RKO (cell line): ENCODE measurements at regions not wholly inside any gene's neighbourhood (a gene's known extent, or its start where the extent isn't known, plus 50 kb on each side); places are given as distances from the start of the nearest gene placed in this dataset.
"Not testable (repeated sequence)": the region's sequence is repeated elsewhere in the genome, so short reads cannot be mapped to it uniquely, and the experiment has no call there.

Experiments
- DNase-seq: peaks from one replicate; pipeline ENCODE4 v3.0.0-alpha.2; 2016; ENCODE audit warnings: low spot score

DNA sequence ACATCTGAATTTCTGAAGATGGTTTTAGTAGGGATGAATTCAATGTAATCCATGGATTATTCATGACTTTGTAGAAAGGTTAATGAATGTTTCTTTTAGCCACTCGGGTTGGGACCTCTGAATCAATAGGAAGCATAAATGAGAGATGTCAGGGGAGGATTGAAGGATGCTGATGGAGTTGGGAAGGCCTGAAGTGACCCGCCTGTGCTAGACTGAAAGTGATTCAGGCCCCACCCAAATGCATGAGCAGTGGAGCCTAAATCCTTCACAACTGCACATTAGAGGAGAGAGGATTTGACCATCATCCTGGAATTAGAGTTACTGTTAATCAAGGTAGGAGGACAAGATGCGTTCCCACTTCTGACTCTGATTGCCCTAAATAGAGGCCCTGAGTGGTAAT, 162.2 kb upstream of the PTPN20 start:
- DNase-seq: not testable (repeated sequence)

DNA sequence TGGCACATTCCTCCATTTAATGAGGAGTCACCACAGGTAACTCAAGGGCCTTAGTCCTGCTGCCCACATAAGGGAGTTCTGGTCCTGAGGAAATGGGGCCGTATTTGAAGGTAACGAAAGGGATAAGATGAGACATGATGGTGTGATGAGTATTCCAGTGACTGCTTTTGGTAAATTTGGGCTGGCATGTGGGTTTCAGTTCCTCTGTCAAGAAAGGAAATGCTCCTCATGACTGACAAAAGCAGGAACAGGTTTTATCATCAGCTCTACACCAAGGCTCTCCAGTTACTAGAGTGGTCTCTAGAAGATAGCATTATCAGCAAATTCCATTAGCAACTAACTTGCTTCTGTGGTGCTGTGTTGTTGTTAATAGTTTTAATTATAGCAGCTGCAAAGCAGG, 161.8 kb upstream of the PTPN20 start:
- not testable (repeated sequence) for DNase-seq

DNA sequence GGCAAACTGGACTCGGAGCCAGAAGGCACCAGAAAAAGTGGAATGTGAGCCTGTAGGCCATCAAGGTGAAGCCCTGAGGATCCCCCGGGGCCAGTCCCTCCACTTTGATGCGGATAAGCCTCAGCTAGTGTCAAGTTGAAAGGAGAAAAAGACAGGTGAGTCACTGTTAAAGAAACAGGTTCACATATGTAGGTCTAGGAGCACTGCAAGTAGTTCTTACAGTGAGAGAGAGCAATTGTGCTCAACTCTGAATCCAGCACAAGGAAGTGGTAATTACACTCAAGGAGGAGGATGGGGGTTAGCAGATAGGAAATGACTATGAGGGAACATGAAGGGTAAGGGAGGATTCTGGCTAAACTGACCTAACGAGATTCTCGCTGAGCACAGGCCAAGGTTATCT, 157.5 kb upstream of the PTPN20 start:
- not testable (repeated sequence) for DNase-seq

DNA sequence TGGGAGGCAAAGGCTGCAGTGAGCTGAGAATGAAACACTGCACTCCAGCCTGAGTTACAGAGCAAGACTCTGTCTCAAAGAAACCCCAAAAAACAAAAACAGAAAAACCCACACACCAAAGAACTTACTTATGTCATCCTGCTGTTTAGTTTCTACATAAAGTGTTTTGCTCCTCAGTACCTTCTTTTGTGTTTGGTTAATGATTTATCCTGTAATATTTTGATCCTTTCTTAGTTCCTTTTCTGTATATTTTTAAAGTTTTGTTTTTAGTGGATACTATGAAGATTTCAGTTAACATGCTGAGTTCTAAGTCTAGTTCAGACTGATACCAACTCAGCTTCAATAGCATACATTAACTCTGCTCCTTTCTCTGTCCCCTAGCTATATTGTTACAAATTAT, 149.8 kb upstream of the PTPN20 start:
- not testable (repeated sequence) for DNase-seq

DNA sequence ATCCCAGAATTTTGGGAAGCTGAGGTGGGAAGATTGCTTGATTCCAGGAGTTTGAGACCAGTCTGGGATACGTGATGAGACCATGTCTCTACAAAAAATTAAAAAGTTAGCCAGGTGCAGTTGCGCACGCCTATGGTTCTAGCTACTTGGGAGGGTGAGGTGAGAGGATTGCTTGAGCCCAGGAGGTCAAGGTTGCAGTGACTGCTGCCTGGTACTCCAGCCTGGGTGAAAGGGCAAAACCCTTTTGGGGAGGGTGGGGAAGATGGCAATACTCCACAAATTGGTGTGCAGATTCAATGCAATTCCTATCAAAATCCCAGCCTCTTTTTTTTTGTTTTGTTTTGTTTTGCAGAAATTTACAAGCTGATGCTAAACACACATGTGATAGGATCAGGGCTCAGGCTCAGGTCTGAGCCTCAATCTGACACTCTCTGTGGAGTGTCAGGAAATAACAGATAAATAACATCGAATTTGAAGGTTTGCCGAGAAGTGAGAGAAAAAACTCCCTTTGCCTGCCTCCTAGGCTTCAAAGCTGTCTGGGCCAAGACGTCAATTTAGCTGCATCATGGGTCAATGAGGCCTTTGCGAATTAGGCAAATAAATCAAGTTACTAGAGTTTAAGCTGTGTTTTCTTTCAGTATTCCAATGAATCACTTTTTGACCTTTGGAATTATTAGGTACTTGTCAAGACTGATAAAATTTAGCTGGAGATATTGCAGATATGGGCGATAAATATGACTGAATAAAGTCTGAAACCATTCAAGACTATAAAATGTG, 142.5 kb upstream of the PTPN20 start:
- not testable (repeated sequence) for DNase-seq

DNA sequence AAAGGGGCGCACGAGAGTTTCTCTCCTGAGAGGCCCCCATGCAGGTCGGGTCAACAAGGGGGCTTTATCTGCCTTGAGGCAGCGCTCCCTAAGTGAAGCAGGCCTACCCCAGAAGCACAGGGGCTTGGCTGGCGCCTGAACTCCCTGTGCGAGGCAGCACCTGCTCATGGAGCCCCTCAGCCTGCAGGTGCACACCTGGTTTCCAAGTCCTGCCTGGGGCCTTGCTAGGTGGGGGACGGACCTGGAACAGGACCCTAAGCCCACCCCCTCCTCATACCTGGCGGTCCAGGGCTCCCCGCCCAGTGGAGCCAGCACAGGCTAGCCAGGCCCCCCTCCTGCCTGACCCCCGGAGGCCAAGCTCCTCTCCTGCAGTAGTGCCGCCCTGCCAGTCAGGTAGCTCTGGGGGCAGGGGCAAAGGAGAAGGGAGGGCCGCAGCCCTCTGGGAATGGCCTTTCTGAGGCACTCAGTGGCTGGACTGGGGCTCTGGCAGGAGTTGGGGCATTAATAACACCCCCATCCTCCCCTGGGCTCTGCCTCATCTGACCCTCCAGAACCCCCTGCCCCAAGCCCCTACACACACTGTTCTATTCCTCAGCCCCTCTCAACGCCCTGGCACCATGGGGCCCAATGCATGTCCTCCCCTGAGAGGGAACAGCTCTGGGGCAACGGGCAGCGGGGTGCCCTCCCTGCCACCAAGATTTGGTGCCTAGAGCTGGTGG, 137.9 kb upstream of the PTPN20 start:
- not testable (repeated sequence) for DNase-seq

DNA sequence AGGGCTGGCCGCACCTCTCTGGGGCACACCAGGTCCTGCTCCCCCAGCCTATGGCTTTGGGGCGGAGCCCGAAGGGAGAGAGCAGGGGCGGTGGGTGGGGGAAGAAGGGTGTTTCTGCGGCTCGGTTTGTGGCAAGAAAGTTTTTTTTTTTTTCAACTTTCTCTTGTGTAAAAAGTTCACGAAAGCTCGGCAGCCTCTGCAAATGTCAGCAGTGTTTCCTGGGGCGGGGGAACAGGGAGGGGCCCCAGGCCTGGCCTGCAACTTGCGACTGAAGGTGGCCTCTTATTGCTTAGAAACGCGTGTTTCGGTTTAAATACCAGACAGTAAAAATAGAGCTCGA, 137.4 kb upstream of the PTPN20 start:
- DNase-seq: not testable (repeated sequence)

DNA sequence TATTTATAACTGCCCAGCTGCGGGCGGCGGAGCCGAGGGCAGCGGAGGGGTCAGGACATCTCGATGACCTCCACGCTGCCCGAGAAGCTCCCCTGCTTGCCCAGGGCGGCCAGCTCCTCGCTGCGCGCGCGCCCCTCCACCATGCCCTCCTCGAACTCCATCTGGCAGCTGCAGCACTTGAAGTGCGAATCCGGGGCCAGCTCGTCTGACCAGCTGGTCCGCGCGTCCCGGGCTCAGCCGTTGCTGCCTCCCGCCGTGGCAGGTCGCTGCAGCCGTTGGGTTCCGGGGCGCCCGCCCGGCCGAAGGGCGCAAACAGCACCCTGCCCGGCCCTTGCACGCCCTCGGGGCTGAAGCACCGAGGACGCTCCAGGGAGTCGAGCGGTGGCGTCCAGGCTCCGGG, 136.9 kb upstream of the PTPN20 start:
- not testable (repeated sequence) for DNase-seq

DNA sequence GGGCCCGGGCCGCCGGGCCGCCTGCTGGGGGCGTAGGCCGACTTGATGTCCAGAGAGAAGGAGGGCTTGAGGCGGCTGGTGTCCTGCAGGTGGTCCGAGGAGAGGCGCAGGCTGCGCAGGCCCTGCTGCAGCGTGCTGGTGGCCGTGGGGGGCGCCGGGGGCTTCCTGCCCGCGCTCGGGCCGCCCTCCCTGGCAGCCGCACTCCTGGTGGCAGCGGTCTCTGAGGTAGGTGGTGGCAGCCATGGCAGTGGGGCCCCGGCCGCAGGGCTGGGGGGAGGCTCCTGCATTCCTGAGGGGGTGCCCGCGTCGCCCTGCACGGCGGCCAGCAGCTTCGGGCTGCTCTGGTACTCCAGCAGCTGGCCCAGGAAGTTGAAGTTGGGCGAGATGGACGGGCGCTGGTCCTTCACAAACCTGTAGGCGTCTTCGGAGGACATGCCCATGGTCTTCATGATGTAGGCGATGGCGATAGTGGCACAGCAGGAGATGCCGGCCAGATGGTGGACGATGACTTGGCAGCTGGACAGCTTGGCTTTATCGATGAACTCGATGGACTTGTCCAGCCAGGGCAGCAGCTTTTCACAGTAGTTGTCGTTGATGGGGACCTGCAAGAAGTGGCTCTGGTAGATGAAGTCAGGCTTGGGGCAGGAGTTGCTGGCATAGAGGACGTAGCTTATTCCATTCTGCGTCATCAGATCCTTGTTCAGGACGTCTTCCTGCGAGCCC, 136.1 kb upstream of the PTPN20 start:
- DNase-seq: not testable (repeated sequence)

DNA sequence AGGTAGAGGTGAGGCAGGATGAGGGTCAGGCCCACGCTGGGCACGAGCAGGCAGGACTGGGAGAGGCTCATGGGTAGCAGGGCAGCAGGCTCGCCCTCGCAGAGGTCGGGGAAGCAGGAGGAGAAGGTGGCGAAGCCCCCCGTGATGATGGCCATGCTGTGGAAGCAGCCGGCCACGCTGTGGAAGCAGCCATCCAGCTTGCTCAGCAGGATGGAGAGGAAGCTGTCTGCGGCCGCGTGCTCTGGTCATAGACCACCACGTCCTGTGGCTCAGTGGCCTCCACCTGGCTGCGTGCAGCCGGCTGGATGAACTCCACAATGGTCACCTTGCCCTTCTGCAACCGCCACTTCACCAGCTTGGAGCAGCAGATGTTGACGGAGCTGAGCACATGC, 135.6 kb upstream of the PTPN20 start:
- DNase-seq: not testable (repeated sequence)

DNA sequence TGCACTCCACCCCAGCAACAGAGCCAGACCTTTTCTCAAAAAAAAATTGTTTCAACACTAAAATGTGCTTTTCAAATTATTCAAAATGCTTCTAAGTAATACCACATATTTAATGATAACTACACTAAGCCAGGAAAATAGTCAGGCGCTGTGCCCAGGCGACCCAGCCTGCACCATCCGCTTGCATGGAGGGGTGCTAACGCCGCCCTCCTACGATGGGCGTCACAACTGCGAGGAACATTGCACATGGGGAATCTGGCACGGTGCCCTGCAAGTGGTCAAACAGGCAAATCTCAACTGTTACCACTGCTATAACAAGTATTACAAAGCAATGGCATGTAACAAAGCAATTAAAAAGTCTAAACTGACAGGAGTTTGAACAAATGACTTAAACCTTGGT, 131.7 kb upstream of the PTPN20 start:
- not testable (repeated sequence) for DNase-seq

DNA sequence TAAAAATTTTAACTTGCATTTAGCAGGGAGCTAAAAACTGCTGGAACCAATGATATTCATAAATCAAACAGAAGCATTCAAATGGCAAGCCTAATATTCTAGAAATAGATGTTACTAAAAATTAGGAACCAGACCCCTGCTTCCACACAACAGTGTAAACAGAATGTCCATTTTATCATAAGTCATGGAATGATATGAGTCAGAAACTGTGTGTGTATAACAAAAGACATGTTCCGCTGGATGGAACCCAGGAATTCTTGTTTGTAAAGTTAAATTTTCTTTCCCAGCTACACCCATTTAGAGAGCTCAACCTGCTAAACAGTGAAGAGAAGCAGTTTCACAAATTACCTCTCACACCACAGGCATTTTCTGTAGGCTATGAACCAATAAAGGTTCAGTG, 131.1 kb upstream of the PTPN20 start:
- DNase-seq: not testable (repeated sequence)

DNA sequence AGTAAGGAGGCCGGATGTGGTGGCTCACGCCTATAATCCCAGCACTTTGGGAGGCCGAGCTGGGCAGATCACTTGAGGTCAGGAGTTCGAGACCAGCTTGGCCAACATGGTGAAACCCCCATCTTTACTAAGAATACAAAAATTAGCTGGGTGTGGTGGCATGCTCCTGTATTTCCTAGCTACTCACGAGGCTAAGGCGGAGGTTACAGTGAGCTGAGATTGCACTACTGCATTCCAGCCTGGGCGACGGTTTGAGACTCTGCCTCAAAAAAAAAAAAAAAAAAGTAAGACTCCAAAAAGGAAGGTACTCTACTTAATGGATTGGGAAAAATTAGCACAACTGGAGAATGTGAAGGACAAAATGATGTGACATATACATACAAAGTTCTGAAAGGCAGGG, 130.2 kb upstream of the PTPN20 start:
- not testable (repeated sequence) for DNase-seq

DNA sequence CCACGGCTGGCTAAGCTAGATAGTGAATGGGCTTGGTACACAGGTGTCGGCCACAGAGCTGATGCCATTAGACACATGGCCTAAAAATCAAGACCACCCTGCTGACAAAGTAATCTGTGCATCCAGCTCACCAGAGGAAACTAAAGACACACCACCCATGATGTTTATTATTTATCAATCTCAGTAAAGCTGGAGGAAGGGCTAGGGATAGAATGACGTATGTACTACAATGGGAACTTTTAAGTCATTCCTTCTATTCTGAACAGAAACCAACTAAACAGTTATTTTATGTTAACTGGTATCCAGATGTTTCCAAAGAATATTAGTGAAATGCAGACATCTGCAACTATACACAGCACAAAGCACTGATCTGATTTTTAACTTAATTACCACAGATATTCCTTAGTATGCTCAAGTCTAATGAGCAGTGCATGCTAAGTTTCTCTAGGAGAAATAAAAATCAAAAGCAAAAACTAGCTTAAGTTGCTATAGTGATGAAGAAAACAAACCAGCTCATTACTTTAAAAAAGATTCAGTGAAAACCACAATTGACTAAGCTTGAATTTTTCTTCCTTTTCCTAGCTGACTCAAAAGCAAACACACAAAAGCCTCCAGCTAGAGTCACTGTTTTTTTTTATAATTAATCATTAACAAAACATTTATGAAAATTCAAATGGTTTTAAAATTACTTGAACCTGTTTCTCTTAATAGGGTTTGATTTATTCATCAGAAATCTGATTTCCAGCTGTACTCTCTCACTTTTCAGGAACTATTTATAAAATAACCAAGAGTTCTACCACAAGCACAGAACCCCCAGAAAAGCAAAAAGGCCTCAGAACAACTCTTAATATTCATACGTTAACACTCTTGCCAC, 129.0 kb upstream of the PTPN20 start:
- not testable (repeated sequence) for DNase-seq

DNA sequence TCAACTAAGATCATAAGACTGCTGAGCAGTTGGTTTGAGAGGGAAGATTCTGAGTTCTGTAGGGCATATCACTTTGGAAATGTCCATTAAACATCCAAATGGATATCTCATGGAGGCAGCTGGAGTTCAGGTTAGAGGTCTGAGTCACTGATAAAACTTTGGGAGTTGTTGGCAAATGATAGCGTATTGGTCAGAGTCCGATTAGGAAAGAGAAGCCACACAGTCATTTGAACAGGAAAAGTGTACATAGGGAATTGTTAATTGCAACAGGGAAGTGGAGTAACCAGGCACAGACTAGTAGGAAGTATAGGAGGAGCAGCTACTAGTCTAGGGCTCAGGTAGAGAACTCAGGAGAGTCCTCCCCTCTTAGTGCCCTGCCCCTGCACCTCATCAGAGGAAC, 126.6 kb upstream of the PTPN20 start:
- DNase-seq: not testable (repeated sequence)

DNA sequence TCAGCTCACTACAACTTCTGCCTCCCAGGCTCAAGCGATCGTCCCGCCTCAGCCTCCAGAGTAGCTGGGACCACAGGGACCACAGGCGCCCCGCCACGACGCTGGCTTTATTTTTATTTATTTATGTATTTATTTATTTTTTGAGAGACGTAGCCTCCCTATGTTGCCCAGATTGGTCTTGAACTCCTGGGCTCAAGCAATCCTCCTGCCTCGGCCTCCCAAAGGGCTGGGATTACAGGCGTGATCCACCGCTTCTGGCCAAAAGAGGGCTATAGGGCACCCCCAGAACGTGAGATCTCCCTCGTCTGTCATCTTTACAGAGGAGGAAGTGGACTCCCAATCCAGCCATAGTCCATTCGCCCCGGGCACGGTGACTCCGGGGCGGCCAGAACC, 125.1 kb upstream of the PTPN20 start:
- peak; percentile 5 for DNase-seq

DNA sequence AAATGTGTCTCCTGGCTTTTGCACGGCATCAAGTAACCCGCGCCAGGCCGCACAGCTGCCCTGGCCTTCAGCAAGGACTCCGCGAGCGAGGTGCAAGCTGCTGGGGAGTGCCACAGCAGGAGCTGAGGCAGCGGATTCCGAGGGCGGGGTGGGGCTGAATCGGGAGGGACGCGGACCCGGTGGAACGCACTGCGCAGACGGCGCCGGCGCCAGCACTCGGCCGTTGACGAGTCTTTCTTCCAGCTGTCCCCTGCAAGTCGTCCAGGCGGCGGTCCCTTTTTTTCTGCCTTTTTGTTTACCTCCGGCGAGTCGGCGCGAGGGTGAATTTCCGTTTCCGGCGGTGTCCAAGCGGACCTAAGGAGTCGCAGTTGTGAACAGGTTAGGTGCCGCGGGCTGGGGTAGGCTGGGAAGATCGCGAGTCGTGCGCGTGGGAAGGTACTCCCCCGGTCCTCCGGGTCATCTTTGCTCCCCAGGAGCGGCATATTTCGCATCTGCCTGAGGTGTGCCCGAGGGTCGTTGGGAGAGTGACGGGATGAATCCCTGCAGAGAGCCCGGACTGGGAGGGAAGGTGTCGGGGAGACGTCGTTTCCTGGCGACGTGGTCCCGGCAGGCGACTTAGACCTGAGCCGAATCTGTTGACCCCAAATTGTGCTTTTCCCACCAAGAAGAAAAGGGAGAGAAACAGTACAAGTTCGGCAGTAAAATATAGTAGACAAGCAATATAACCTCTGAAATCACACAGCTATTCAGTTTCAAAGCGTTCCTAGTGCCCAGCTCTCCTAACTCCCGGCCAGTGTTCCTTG, 124.5 kb upstream of the PTPN20 start:
- peak; percentile 88 for DNase-seq

DNA sequence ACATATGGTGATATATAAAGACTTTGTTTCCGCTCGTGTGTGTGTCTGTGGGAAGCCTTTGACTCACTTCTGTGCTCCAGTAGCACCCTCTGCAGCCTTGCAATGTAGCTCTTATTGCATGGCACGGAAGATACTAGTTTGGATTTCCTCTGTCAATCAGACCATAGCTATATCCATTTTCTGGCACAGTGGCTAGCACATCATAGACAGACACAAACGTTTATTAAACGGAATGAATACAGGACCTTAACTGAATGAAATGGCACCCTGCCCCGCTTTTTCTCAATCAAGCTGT, 124.0 kb upstream of the PTPN20 start:
- peak; percentile 88 for DNase-seq

DNA sequence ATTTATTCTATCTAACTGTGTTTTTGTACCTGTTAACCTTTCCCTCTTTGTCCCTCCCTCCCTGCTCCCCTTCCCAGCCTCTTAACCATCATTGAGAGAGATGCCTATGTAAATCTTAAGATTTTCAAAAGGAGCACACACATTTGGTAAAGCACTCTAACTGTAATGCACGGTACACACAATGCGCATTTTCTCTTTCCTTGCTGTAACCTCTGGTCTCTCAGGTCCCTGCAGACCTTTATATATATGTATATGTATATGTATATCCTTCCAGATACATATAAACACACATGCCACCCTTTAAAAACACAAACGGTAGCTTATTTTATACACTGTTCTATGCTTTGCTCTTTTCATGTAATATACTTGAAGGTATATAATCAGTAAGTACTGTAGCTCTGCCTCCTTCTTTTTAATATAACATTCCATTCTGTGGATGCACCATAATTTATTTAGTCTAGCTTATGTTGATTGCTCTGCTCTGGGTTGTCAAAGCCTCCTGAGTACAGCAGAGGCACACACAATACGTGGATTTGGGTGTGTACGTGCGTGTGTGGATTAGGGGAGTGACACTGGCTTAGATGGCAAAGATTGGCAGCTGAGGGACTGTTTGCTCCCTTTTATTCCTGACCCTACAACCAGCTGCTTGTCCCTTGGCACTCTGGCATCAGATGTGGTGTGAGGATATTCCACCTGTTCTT, 118.4 kb upstream of the PTPN20 start:
- not testable (repeated sequence) for DNase-seq

DNA sequence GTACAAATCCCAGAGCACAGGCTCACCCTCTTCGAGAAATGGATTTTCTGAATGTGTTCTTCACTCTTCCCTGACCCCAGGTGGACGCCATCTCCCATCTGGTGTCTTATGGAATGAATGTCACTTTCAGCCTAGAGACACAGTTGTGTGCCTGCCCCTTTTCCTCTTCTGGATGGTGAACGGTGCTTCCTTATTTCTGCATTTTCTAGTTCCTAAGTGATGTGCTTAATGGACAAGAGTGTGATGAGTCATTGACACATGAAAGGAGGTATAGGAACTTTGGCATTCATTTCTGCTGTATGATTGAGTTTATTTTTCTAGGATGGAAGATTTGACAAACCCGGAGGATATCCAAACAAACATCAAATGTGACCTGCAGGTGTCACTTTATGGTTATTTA, 114.9 kb upstream of the PTPN20 start:
- not testable (repeated sequence) for DNase-seq

DNA sequence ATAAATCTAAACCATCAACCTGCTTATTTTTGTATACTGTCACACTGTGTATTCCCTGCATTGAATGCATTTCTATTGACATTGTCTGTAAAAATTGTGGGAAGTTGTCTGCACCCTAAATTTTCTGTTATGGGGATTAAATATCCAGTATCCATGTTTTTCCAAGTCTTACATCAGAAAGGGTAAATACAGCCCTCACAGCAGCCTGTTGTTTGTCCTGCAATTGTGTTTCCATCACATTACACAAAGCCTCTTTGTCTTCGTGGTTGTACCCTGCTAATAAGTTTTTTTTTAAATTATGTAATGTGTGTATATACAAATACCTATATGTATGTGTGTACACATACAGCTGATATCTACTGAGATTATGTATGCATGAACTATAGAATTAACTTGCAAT, 109.2 kb upstream of the PTPN20 start:
- not testable (repeated sequence) for DNase-seq
